ENCODE measurements at regions not wholly inside any gene's neighbourhood (a gene's known extent, or its start where the extent isn't known, plus 50 kb on each side); places are given as distances from the start of the nearest gene placed in this dataset.
"Not testable (repeated sequence)": the region's sequence is repeated elsewhere in the genome, so short reads cannot be mapped to it uniquely, and the experiment has no call there.

DNA sequence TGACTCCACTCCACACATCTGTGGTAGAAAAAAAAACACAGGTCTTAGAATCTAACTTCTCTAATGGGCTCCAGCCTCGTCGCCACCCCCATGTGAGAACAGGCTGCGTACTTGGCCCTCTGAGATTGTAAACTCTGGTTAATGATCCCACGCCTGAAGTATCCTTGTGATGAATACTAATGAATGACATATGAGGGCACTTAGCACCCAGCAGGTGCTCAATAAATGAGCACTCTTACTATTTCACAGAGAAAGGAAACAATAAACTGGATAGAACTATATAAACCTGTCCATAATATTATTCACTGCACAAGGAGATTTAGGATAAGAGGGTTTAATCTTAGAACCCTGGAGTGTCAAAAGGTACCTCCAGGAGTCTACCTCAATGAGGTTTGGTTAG is 310.1 kb upstream of the HNRNPA3 start:
- H3K4me3 ChIP-seq (ENCODE audit: low read depth, low read length, poor library complexity, severe bottlenecking), result no peak overlapping the region
- no peak for TF ChIP-seq EZH2 (IDR thresholded peaks at IDR 0.05; ENCODE audit: borderline replicate concordance, low read depth, low read length, poor library complexity, severe bottlenecking)
- TF ChIP-seq, protein P1, sequence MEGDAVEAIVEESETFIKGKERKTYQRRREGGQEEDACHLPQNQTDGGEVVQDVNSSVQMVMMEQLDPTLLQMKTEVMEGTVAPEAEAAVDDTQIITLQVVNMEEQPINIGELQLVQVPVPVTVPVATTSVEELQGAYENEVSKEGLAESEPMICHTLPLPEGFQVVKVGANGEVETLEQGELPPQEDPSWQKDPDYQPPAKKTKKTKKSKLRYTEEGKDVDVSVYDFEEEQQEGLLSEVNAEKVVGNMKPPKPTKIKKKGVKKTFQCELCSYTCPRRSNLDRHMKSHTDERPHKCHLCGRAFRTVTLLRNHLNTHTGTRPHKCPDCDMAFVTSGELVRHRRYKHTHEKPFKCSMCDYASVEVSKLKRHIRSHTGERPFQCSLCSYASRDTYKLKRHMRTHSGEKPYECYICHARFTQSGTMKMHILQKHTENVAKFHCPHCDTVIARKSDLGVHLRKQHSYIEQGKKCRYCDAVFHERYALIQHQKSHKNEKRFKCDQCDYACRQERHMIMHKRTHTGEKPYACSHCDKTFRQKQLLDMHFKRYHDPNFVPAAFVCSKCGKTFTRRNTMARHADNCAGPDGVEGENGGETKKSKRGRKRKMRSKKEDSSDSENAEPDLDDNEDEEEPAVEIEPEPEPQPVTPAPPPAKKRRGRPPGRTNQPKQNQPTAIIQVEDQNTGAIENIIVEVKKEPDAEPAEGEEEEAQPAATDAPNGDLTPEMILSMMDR (conservative IDR thresholded peaks at IDR 0.05; ENCODE audit: low read depth, low read length), result no peak
- intact Hi-C loops (cut with micrococcal nuclease; ENCODE audit: unreplicated experiment), result no loop called here
- no peaks in the 10 kb centered on the region for H3K36me3 ChIP-seq (ENCODE audit: insufficient read depth, low read length, poor library complexity, severe bottlenecking)
- no peak overlapping the region for H3K27ac ChIP-seq (ENCODE audit: low read depth, low read length, poor library complexity, severe bottlenecking)
- no TSS peak for BruUV-seq (replicated peaks)
- H3K9me3 ChIP-seq (ENCODE audit: low read depth, low read length, poor library complexity, severe bottlenecking), result no peaks in the 10 kb centered on the region
- POLR2A ChIA-PET (ENCODE audit: low non-redundant PET), result no interaction called here
- CTCF ChIA-PET, result no interaction called here
- H3K4me1 ChIP-seq (ENCODE audit: insufficient read depth, low read length, poor library complexity, severe bottlenecking), result no peaks in the 10 kb centered on the region
- peak; percentile 29 for DNase-seq (ENCODE audit: low spot score)
- H3K27me3 ChIP-seq (replicated peaks; ENCODE audit: insufficient read depth, low read depth, low read length, poor library complexity), result no peaks in the 10 kb centered on the region

DNA sequence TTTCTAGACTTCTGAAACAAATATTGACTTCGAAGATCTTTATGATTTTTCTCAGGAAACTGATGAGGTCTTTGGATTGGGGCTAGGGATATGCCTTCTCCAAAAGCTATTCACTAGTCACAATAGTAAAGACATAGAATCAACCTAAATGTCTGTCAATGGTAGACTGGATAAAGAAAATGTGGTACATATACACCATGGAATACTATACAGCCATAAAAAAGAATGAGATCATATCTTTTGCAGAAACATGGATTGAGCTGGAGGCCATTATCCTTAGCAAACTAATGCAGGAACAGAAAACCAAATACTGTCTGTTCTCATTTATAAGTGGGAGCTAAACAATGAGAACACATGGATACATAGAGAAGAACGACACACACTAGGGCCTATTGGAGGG is 308.5 kb upstream of the HNRNPA3 start:
- CTCF ChIA-PET; H3K9me3 ChIP-seq (ENCODE audit: low read depth, low read length, poor library complexity, severe bottlenecking); H3K27me3 ChIP-seq (replicated peaks; ENCODE audit: insufficient read depth, low read depth, low read length, poor library complexity); DNase-seq (ENCODE audit: low spot score); H3K36me3 ChIP-seq (ENCODE audit: insufficient read depth, low read length, poor library complexity, severe bottlenecking); H3K4me1 ChIP-seq (ENCODE audit: insufficient read depth, low read length, poor library complexity, severe bottlenecking); POLR2A ChIA-PET (ENCODE audit: low non-redundant PET); intact Hi-C loops (cut with micrococcal nuclease; ENCODE audit: unreplicated experiment); BruUV-seq (replicated peaks); H3K27ac ChIP-seq (ENCODE audit: low read depth, low read length, poor library complexity, severe bottlenecking); H3K4me3 ChIP-seq (ENCODE audit: low read depth, low read length, poor library complexity, severe bottlenecking): not testable (repeated sequence)

DNA sequence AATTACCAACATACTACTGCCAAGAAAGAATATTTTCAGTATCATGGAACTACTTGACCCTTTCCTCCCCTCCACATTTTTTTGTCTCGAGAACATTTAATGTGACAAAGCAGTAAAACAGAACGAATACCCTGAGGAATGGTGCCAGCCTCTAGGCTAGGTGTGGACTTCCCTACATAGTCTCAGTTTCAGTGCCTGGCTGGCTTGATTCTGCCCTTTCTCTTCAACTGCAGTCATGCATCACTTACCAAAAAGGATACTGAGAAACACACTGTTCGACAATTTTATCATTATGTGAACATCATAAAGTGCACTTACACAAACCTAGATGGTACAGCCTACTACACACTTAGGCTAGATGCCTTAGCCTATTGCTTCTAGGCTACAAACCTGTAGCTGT is 305.3 kb upstream of the HNRNPA3 start:
- DNase-seq (ENCODE audit: low spot score), result no peak
- no peaks in the 10 kb centered on the region for H3K36me3 ChIP-seq (ENCODE audit: insufficient read depth, low read length, poor library complexity, severe bottlenecking)
- no peak overlapping the region for H3K4me3 ChIP-seq (ENCODE audit: low read depth, low read length, poor library complexity, severe bottlenecking)
- intact Hi-C loops (cut with micrococcal nuclease; ENCODE audit: unreplicated experiment), result no loop called here
- H3K9me3 ChIP-seq (ENCODE audit: low read depth, low read length, poor library complexity, severe bottlenecking), result no peaks in the 10 kb centered on the region
- BruUV-seq (replicated peaks), result no TSS peak
- TF ChIP-seq, protein P1 (conservative IDR thresholded peaks at IDR 0.05; ENCODE audit: low read depth, low read length), result no peak
- no peak for TF ChIP-seq EZH2 (IDR thresholded peaks at IDR 0.05; ENCODE audit: borderline replicate concordance, low read depth, low read length, poor library complexity, severe bottlenecking)
- POLR2A ChIA-PET (ENCODE audit: low non-redundant PET), result no interaction called here
- CTCF ChIA-PET, result no interaction called here
- no peak overlapping the region for H3K27ac ChIP-seq (ENCODE audit: low read depth, low read length, poor library complexity, severe bottlenecking)
- no peaks in the 10 kb centered on the region for H3K27me3 ChIP-seq (replicated peaks; ENCODE audit: insufficient read depth, low read depth, low read length, poor library complexity)
- no peaks in the 10 kb centered on the region for H3K4me1 ChIP-seq (ENCODE audit: insufficient read depth, low read length, poor library complexity, severe bottlenecking)

DNA sequence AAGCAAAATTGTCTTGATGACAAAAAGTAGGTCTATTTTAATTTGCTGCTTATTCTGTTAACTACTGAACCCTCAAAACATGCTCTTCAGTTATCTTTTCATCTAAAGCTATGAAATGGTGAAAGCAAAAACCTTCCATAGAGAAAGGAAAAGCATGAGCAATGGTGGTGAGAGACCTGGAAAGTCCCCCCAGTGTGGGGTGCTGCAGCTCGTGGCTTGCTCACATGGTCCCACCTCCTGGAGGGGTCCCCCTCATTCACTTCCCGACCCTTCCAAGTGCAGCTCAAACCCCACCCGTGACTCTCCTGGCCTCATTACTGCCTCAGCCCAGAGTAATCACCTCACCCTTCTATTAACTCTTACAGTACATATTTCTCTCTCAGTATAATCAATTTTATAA is 301.8 kb upstream of the HNRNPA3 start:
- no peaks in the 10 kb centered on the region for H3K36me3 ChIP-seq (ENCODE audit: insufficient read depth, low read length, poor library complexity, severe bottlenecking)
- H3K4me3 ChIP-seq (ENCODE audit: low read depth, low read length, poor library complexity, severe bottlenecking), result no peak overlapping the region
- CTCF ChIA-PET, result interaction anchor here (0.7 kb wide), 1 partner anchor 98 kb away, joined by 4 read pairs; no protein-coding TSS in a partner anchor
- no peak for DNase-seq (ENCODE audit: low spot score)
- TF ChIP-seq, protein P1 (conservative IDR thresholded peaks at IDR 0.05; ENCODE audit: low read depth, low read length), result no peak
- TF ChIP-seq EZH2 (IDR thresholded peaks at IDR 0.05; ENCODE audit: borderline replicate concordance, low read depth, low read length, poor library complexity, severe bottlenecking), result no peak
- POLR2A ChIA-PET (ENCODE audit: low non-redundant PET), result no interaction called here
- H3K4me1 ChIP-seq (ENCODE audit: insufficient read depth, low read length, poor library complexity, severe bottlenecking), result no peaks in the 10 kb centered on the region
- no peaks in the 10 kb centered on the region for H3K9me3 ChIP-seq (ENCODE audit: low read depth, low read length, poor library complexity, severe bottlenecking)
- H3K27ac ChIP-seq (ENCODE audit: low read depth, low read length, poor library complexity, severe bottlenecking), result no peak overlapping the region
- BruUV-seq (replicated peaks), result no TSS peak
- no peaks in the 10 kb centered on the region for H3K27me3 ChIP-seq (replicated peaks; ENCODE audit: insufficient read depth, low read depth, low read length, poor library complexity)
- intact Hi-C loops (cut with micrococcal nuclease; ENCODE audit: unreplicated experiment), result no loop called here
